ENCODE measurements at regions not wholly inside any gene's neighbourhood (a gene's known extent, or its start where the extent isn't known, plus 50 kb on each side); places are given as distances from the start of the nearest gene placed in this dataset.

DNA sequence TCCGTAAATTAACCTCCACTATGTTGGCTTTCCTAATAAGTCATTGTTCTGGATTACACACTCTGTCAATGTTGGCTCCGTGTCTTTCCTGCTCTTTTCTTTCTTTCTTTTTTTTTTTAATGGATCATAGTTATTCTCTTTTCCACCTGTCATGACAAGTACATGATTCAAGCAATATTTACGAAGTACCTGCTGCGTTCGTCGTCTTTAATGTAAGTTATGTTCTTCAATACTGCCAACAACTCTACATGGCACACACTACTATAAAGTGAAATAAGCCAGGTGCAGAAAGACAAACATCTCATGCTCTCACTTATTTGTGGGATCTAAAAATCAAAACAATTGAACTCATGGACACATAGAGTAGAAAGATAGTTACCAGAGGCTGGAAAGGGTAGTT, 239.1 kb downstream of the SCG2 start:
- no peak overlapping the region for H2BK5ac ChIP-seq (ENCODE audit: insufficient read length, low read length)
- DNase-seq: no peak
- no peaks in the 10 kb centered on the region for H3K36me3 Mint-ChIP-seq (ENCODE audit: insufficient read depth in 1 of 3, low read depth in 3 of 3)
- no peaks in the 10 kb centered on the region for H3K79me1 ChIP-seq (ENCODE audit: insufficient read depth, low read depth, low read length, poor library complexity, severe bottlenecking)
- H4K5ac ChIP-seq (ENCODE audit: insufficient read length, low read depth, low read length): no peak overlapping the region
- H3K4me1 Mint-ChIP-seq: no peaks in the 10 kb centered on the region
- H3K23ac ChIP-seq (ENCODE audit: insufficient read length, low read depth, low read length): no peak overlapping the region
- no peaks in the 10 kb centered on the region for H3K4me1 ChIP-seq (ENCODE audit: insufficient read depth, low read length)
- H3K27me3 ChIP-seq (ENCODE audit: insufficient read depth, low read length): no peaks in the 10 kb centered on the region
- no peaks in the 10 kb centered on the region for H3K9me3 ChIP-seq (ENCODE audit: control insufficient read depth, low read depth, low read length)
- H3T11ph ChIP-seq (ENCODE audit: low read length): no peak overlapping the region
- H3K56ac ChIP-seq (ENCODE audit: insufficient read length, low read depth, low read length): no peak overlapping the region
- H3K79me2 ChIP-seq (ENCODE audit: insufficient read depth, low read length): no peaks in the 10 kb centered on the region
- H2BK20ac ChIP-seq (ENCODE audit: low read depth, low read length, poor library complexity, severe bottlenecking): no peak overlapping the region
- no peak overlapping the region for H2BK15ac ChIP-seq (ENCODE audit: low read depth, low read length)
- no peak overlapping the region for H4K91ac ChIP-seq (ENCODE audit: insufficient read length, low read depth, low read length)
- H2BK120ac ChIP-seq (ENCODE audit: low read depth, low read length, poor library complexity, severe bottlenecking): no peak overlapping the region
- H2AK5ac ChIP-seq (ENCODE audit: insufficient read length, low read length): no peak overlapping the region
- H4K8ac ChIP-seq (replicated peaks; ENCODE audit: insufficient read length, low read depth, low read length): no peak overlapping the region
- no CpG with 5 or more reads among the region's 6 CpGs for WGBS (ENCODE audit: extremely low coverage, insufficient read length, low lambda C conversion rate)
- H3K18ac ChIP-seq (ENCODE audit: insufficient read length, low read depth, low read length): no peak overlapping the region
- H3K4ac ChIP-seq (ENCODE audit: low read depth, low read length): no peak overlapping the region
- TF ChIP-seq, protein P1, sequence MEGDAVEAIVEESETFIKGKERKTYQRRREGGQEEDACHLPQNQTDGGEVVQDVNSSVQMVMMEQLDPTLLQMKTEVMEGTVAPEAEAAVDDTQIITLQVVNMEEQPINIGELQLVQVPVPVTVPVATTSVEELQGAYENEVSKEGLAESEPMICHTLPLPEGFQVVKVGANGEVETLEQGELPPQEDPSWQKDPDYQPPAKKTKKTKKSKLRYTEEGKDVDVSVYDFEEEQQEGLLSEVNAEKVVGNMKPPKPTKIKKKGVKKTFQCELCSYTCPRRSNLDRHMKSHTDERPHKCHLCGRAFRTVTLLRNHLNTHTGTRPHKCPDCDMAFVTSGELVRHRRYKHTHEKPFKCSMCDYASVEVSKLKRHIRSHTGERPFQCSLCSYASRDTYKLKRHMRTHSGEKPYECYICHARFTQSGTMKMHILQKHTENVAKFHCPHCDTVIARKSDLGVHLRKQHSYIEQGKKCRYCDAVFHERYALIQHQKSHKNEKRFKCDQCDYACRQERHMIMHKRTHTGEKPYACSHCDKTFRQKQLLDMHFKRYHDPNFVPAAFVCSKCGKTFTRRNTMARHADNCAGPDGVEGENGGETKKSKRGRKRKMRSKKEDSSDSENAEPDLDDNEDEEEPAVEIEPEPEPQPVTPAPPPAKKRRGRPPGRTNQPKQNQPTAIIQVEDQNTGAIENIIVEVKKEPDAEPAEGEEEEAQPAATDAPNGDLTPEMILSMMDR (conservative IDR thresholded peaks at IDR 0.05): no peak
- H3K27me3 Mint-ChIP-seq (ENCODE audit: low read depth): peaks cover 1% of the 10 kb centered on the region
- no peak overlapping the region for H3K4me3 Mint-ChIP-seq
- peaks cover 0 to 2% of the 10 kb centered on the region in 2 experiments; a peak in 1 of 5 replicates for H3K9me3 Mint-ChIP-seq
- no peak overlapping the region for H3K27ac ChIP-seq (ENCODE audit: insufficient read length, low read depth, low read length)
- no peak overlapping the region for H2BK12ac ChIP-seq (ENCODE audit: insufficient read length, low read depth, low read length)
- H4K20me1 ChIP-seq (ENCODE audit: control insufficient read depth, insufficient read depth, insufficient read length): no peaks in the 10 kb centered on the region
- no peak overlapping the region for H3K14ac ChIP-seq (ENCODE audit: insufficient read depth, low read length)
- H3K9ac ChIP-seq (ENCODE audit: extremely low read depth, insufficient read length, low read length): no peak overlapping the region
- H2AFZ ChIP-seq (ENCODE audit: low read length): no peak overlapping the region
- H3K4me2 ChIP-seq (ENCODE audit: insufficient read depth, insufficient read length, low read length): no peak overlapping the region
- no peak overlapping the region for H3K27ac Mint-ChIP-seq
- H3K23me2 ChIP-seq (ENCODE audit: insufficient read length, low read depth, low read length, poor library complexity, severe bottlenecking): no peaks in the 10 kb centered on the region

All from H9 (cell line).